Activated naive CD4-positive, alpha-beta T cell treated with anti-CD3 and anti-CD28 coated beads, Interleukin-2, amount 50 U/mL, for 72 hours (primary cell): ENCODE measurements at regions not wholly inside any gene's neighbourhood (a gene's known extent, or its start where the extent isn't known, plus 50 kb on each side); places are given as distances from the start of the nearest gene placed in this dataset.

ENCODE experiments used
- ATAC-seq, 2 donors: fragments of 150-1000 bp; cut with Tn5 transposase; 2 replicates each; pipeline ENCODE4 v1.10.0; 2021; ENCODE audit warnings: mild to moderate bottlenecking in 2 of 2, moderate library complexity in 2 of 2
- DNase-seq, 2 donors: peaks; one replicate each; pipeline ENCODE4 v3.0.0; 2021 to 2022; ENCODE audit warnings: low spot score in 2 of 2
- H3K27ac Mint-ChIP-seq, 2 donors: one replicate each; pipeline ENCODE4 v1.8.0; 2022; ENCODE audit warnings: mild to moderate bottlenecking in 2 of 2, mixed read lengths in 2 of 2
- H3K36me3 Mint-ChIP-seq, 2 donors: one replicate each; pipeline ENCODE4 v1.8.0; 2022; ENCODE audit warnings: mixed read lengths in 2 of 2
- H3K9me3 Mint-ChIP-seq, 2 donors: one replicate each; pipeline ENCODE4 v1.8.0; 2022; ENCODE audit warnings: mixed read lengths in 2 of 2

DNA sequence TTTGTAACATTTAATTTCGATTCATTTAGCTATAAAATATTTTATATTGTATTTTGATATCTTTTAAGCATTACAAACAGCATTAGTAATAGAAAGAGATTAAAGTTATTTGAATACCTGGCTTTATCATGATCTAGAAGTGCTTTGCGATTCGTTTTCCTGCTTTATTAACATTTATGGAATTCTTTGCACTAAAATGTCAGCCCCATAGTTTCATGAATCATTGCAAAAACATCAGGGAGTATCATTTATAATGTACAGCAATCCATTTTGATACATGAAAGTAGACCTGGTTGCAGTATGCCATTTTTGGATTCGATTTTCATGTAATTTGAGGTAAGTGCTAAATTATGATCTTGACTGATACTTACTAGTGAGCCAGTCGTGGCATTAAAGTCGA lies 108.0 kb upstream of the DPYD start:
- Mint-ChIP-seq H3K9me3 (no peaks in the 10 kb centered on the region), H3K27ac (no peak overlapping the region), H3K36me3 (no peaks in the 10 kb centered on the region)
- DNase-seq (no peak), ATAC-seq (no peak)

DNA sequence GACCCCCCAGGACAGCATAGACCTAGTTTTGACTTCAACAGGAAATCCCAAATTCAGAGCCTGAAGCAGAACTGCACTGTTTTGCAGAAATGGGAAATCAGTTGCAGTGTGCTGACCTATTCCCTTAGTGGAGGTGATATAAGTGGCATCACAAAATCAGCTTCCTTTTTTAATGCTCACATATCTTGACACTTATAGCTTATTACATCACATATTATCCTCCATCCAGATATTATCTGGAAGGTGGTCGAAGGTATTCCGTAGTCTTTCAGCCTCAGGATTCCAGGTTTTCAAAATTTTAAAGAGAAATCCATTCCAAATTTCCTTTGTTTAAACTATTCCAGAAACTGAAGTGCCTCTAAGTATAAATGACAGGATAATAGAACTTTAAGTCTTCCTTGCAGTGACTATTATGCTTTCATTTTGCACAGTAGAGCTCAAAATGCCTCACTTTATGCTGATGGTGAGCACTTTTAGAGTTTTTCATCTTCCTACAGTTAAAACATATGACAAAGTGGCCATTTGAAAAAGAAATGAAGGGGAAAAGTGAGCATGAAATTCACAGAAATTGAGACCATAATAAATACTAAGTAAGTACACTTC lies 106.4 kb upstream of the DPYD start:
- ATAC-seq (no peak), DNase-seq (no peak)
- Mint-ChIP-seq H3K27ac (no peak overlapping the region), H3K36me3 (no peaks in the 10 kb centered on the region), H3K9me3 (no peaks in the 10 kb centered on the region)

DNA sequence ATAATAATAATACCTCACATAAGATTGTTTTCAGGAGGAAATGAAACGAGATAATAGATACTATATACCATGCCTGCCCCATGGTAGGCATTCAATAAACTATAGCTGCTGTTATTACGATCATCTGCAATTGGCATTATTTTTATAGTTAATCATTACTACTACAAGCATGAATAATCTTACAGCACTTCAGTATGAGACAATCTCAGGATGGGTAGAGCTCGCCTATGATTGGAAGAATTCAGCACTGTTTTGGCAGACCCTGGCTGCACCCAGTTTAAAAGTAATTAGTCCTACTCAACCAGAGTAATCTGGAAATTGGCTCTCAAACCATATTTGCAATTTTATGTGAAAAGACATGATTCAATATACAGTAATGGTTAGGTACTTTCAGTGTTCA lies 105.0 kb upstream of the DPYD start:
- Mint-ChIP-seq H3K36me3 (no peaks in the 10 kb centered on the region), H3K9me3 (no peaks in the 10 kb centered on the region), H3K27ac (no peak overlapping the region)
- no peak for DNase-seq
- ATAC-seq = no peak

DNA sequence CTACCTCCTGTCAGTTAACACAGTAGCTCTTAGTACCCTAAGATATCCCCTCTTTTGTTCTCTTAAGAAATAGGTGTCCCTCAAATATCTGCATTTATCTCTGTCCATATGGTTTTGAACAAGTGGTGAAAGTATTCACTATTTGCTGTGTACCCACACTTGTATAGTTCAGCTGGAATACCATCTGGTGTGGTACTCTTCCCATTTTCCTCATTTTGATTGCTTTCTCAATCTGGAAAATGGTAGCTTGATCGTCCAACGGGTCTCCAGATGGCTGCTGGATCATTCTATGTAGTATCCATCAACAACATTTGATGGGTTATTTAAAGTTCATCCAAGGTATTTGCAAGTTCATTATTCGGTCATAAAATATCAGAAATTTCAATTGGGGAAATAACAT lies 100.3 kb upstream of the DPYD start:
- DNase-seq (no peak), ATAC-seq (no peak)
- Mint-ChIP-seq H3K36me3 (no peaks in the 10 kb centered on the region), H3K9me3 (no peaks in the 10 kb centered on the region), H3K27ac (no peak overlapping the region)

DNA sequence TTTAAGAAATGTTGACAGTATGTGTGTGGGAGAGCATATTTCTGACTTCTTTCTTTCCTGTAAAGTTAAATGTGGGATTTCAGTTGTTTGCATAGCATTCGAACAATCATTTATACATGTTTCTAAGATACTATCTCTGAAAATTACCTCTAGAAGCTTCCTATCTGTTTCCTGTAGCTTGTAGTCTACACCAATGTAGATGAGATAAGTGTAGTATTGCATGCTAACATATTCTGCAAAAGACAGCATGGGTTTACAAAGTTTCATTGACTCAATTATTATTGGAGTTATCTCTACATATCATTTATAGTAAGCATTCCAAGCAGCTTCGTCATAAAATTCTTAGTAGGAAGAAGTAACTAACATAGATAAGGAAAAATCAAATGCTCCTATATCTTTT lies 98.9 kb upstream of the DPYD start:
- Mint-ChIP-seq H3K9me3 (no peaks in the 10 kb centered on the region), H3K27ac (no peak overlapping the region), H3K36me3 (no peaks in the 10 kb centered on the region)
- DNase-seq (no peak), ATAC-seq (no peak)

DNA sequence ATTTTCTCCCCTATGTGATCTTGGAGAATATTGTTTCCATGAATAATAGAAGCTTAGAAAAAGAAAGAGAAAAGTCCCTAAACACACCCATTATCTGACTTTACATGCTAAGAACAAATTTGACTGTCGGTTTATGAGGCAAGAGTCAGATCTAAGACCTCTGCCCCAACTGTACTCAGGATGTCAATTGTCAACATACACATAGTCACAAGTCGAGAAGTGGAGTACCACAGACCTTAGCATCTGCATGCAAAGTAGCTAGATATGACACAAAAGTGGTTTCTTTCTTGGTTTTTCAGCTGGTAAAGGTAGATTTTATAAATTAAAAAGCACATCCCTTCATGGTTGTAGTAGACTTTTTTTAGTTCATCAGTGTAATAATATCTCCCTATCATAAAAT lies 97.2 kb upstream of the DPYD start:
- no peak overlapping the region for H3K27ac Mint-ChIP-seq
- no peaks in the 10 kb centered on the region for H3K36me3 Mint-ChIP-seq
- H3K9me3 Mint-ChIP-seq = no peaks in the 10 kb centered on the region
- no peak for DNase-seq
- no peak for ATAC-seq

DNA sequence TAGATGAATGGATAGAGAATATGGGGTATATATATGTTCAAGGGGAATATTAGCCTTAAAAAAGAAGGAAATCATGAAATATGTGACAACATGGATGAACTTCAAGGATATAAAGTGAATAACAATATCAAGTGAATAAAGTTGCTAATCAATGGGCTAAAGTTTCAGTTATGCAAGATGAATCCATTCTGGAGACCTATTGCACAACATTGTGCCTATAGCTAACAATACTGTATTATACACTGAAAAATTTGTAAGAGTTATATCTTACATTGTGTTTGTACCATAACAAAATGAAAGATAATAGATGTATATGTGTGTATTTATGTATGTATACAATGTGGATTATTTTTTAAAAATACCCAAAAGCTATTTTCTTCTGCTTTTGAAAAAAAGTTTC lies 96.3 kb upstream of the DPYD start:
- DNase-seq = no peak
- no peak overlapping the region for H3K27ac Mint-ChIP-seq
- ATAC-seq = no peak
- no peaks in the 10 kb centered on the region for H3K36me3 Mint-ChIP-seq
- no peaks in the 10 kb centered on the region for H3K9me3 Mint-ChIP-seq

DNA sequence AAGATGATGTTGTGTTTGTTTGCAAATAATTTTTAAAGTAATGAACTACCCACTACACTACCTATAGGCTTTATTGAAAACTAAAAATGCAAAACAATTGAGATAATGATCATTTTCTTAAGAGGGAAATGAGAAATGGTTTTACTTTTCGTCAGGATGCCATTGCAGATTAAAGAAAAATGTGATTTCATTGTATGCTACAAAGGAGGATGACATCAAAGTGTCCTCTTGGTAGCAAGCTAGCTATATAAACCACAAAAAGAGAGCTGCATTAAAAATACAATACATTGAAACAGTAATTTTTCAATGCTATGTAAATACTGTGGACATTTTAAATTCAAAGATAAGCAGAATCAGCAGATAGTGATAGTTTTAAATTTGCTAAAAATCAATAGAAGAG lies 87.5 kb upstream of the DPYD start:
- no peak for DNase-seq
- H3K27ac Mint-ChIP-seq = no peak overlapping the region
- no peaks in the 10 kb centered on the region for H3K36me3 Mint-ChIP-seq
- H3K9me3 Mint-ChIP-seq = no peaks in the 10 kb centered on the region
- no peak for ATAC-seq

DNA sequence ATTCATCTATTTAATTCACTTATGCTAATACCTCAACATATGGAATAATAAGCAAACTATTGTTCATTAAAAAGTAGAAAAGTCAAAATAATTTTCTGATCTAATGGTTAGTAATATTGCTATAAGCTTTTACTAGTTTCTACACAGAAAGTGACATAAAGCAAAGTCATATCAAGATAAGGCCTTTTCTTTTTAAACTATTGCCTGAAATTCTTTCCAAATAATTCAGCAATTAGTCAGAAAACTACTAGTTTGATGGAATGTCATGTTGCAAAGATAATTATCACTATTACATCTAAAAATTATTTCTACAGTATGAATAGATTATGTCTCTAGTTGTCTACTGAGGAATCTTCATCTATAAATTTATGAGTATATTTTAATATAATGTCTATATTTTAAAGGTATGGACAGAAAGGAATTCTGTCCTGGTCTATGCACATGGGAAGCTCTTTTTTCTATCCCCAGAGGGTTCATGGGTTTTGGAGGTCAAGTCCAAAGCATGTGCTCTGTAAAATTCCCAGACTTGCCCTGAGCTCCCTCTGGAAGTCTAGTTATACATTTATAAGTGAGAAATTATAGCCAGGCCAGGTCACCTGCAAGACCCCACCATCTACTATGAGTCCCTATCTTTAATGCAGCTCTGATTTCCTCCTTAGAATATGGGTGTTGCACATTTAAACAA lies 84.6 kb upstream of the DPYD start:
- Mint-ChIP-seq H3K9me3 (no peaks in the 10 kb centered on the region), H3K27ac (no peak overlapping the region)
- no peak for ATAC-seq

DNA sequence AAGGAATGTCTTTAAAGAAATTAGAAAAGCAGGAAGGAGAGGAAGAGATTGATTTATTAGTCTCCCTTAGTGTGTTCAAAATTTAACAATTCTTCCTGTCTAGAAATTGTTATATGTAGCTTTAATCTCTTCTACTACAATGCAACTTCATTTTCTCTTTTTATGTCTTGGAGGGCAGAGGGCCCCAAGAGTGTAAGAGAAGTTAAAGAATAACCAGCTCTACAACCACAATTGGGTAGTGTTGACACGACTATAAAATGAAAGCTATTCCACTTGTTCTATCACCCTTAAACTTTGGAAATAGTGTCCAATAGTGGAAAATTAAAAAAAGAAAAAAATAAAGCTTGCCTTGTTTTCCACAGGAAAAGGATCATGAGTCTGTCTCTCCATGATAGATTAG lies 82.6 kb upstream of the DPYD start:
- Mint-ChIP-seq H3K9me3 (no peaks in the 10 kb centered on the region), H3K27ac (no peak overlapping the region), H3K36me3 (no peaks in the 10 kb centered on the region)
- no peak for ATAC-seq
- no peak for DNase-seq

More for the DNA sequence above, 84.6 kb upstream of the DPYD start:
- DNase-seq = no peak
- no peaks in the 10 kb centered on the region for H3K36me3 Mint-ChIP-seq

DNA sequence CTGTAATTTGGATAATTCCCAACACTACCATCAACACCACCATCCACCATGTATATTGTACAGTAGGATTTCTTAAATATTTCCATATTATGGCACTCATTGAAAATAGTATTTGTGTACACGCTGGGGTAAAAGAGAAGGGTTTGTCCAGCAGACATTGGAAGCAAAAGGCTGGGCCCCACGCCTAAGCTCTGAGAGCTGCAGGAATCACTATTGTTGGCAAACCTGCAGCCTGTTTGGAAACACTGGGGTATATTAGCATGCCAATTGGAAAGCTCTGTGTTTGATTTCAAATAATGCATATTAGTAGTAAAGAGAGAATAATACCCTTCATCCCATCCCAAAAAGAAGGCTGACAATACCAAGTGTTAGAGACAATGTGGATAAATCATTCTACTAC lies 81.5 kb upstream of the DPYD start:
- H3K36me3 Mint-ChIP-seq = no peaks in the 10 kb centered on the region
- DNase-seq (no peak), ATAC-seq (no peak)
- H3K9me3 Mint-ChIP-seq = no peaks in the 10 kb centered on the region
- H3K27ac Mint-ChIP-seq = no peak overlapping the region

DNA sequence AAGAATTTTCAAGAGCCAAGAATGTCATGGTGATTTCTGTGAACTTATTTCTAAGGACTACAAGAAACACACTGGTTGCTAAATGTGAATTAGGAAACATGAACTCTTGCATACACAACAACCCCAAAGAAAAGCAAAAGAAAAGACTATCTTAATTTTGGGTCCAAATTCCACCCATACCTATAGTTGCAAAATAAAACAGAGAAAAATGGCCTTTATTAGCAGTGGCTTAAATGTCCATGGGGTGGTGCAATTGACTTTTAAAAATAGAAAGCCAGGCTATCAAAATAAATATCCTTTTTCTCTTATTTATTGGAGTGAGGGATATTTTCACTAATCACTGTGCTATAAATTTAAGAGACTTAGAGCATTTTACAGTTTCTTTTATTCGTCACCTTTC lies 80.9 kb upstream of the DPYD start:
- ATAC-seq (no peak), DNase-seq (no peak)
- Mint-ChIP-seq H3K36me3 (no peaks in the 10 kb centered on the region), H3K27ac (no peak overlapping the region), H3K9me3 (no peaks in the 10 kb centered on the region)

DNA sequence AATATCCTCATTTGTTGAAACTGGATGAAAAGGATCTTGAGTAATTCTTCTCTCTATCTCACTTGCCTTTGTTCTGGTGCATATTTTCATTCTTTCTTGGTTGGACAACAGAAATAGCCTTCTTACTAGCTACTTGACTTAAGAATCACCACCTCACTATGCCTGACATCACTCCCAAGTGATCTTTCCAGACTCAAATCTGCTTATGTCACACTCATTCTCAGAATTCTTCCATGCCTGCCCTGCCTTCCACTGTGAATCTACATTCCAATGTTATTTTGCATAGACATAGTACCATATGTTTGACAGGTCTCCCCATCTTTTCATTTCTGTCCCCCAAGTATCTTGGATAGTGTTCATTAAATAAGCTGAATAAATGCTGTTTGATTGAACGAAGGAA lies 78.5 kb upstream of the DPYD start:
- H3K36me3 Mint-ChIP-seq = no peaks in the 10 kb centered on the region
- H3K27ac Mint-ChIP-seq = no peak overlapping the region
- no peak for DNase-seq
- H3K9me3 Mint-ChIP-seq = no peaks in the 10 kb centered on the region
- ATAC-seq = no peak

DNA sequence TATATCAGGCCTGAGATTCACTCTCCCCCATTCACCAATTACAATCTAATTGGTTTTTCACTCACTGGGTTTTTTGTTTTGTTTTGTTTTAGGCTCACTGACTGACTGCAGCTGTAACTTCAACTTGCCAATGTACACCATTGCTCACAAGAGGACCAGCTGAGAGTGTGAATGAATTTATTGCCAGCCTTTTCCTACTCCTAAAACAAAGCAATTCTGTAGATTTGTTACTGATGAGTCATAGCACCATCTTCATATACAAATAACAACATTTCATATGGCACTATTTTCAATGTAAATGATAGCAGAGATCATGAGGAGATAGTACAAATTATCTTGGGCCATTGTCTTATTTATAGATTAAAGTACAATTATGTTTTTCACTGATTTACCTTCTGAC lies 76.0 kb upstream of the DPYD start:
- H3K27ac Mint-ChIP-seq = no peak overlapping the region
- ATAC-seq (no peak), DNase-seq (no peak)
- H3K9me3 Mint-ChIP-seq = no peaks in the 10 kb centered on the region
- H3K36me3 Mint-ChIP-seq = no peaks in the 10 kb centered on the region

DNA sequence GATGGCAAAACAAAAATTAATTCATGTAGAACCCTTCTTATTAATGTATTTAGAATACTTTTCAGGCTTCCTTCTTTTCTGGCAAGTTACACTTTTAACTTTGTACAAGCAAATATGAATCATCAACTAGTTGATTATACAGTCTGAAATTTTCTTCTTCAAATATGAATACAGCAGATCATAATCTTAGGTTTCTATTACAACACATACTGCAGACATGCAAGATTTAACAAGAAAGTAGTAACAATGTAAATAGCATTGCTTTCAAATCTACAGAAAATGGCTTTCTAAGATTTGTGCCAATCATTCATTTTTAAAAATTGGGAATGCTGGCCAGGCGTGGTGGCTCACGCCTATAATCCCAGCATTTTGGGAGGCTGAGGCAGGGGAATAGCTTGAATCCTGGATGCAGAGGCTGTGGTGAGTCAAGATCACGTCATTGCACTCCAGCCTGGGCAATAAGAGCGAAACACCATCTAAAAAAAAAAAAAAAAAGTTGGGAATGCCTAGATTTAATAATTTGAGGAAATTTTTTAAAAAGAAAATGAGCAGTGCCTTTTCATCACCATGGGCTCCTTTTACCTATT lies 68.4 kb upstream of the DPYD start:
- Mint-ChIP-seq H3K9me3 (no peaks in the 10 kb centered on the region), H3K36me3 (no peaks in the 10 kb centered on the region), H3K27ac (no peak overlapping the region)
- DNase-seq (no peak), ATAC-seq (no peak)

DNA sequence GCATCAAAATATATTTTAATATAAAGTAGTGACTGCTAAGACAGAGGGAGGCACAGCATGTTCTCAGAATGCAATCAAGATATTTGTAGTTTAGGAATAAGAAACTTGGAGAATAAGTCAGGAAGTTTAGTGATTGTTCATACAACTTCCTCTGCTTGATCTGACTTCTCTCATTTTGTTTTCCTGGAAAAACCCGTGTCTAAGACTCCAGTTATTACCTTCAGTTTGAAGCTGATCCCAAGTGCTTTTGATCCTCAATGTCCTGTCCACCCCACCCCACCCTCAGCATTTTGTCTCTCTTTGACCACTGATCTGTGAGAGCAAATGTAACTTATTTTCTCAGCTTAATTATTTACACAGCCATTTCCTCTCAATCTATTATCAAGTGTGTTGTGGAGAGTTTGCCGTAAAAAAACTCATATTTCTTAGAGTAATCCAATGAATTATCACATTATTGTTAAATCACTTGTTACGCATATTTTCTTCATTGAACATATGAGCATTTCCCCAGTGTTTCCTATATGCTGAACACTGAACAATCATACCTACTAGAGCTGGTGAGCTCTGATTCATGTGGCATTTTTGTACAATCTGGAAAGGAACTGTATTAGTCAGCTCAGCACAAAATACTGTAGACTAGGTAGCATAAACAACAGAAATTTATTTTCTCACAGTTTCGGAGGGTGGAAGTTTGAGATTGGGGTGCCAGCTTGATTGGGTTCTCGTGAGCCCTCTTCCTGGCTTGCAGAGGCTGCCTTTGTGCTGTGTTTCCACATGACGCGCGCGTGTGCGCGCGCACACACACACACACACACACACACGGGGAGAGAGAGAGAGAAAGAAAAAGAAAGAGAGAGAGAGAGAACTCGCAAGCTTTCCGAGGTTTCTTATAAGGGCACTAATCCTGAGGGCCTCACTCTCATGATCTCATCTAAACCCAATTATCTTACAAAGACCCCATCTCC lies 65.5 kb upstream of the DPYD start:
- Mint-ChIP-seq H3K36me3 (no peaks in the 10 kb centered on the region), H3K9me3 (no peaks in the 10 kb centered on the region), H3K27ac (peak overlapping the region in 1 of 2 donors; percentile 26)
- ATAC-seq = peak in 1 of 2 donors; percentile 73
- no peak for DNase-seq

DNA sequence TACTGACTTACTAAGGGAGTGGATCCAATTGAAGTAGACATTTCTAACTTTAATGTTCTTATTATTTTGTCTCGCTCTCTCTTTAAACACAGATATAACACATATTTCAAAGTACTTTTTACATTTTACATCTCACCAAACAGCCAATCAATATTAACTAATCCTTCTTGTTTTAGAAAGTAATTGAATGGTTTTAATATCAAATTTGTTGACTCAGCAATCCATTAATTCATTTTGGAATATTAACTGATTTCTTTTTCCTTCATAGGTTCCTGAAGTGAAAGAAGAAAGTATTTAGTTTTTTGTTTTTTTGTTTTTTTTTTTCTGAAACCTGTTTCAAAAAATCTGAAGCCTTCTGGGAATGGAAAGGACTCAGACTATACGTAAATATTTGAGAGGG lies 62.3 kb upstream of the DPYD start:
- Mint-ChIP-seq H3K36me3 (no peaks in the 10 kb centered on the region), H3K9me3 (no peaks in the 10 kb centered on the region), H3K27ac (no peak overlapping the region)
- no peak for ATAC-seq
- no peak for DNase-seq
